ENCODE measurements at regions not wholly inside any gene's neighbourhood (a gene's known extent, or its start where the extent isn't known, plus 50 kb on each side); places are given as distances from the start of the nearest gene placed in this dataset.

- no peak for TF ChIP-seq CTCF (IDR thresholded peaks at IDR 0.05)
- no peak for TF ChIP-seq EZH2phosphoT487 (IDR thresholded peaks at IDR 0.05; ENCODE audit: borderline replicate concordance, low read depth)
Observed at GRCh38 chr2:65485839-65486238, 53.4 kb upstream of the SPRED2 start.
